ENCODE measurements at regions not wholly inside any gene's neighbourhood (a gene's known extent, or its start where the extent isn't known, plus 50 kb on each side); places are given as distances from the start of the nearest gene placed in this dataset.

- Mint-ChIP-seq H3K9me3 (no peaks in the 10 kb centered on the region), H3K4me3 (no peak overlapping the region), H3K27me3 (no peaks in the 10 kb centered on the region), H3K27ac (ENCODE audit: low read depth) (no peak overlapping the region), H3K36me3 (ENCODE audit: insufficient read depth) (no peaks in the 10 kb centered on the region), H3K4me1 (no peaks in the 10 kb centered on the region)
- DNase-seq (ENCODE audit: low spot score in 2 of 2) (no peak), ATAC-seq (replicated peaks; ENCODE audit: extremely low read depth, poor library complexity, severe bottlenecking) (no peak)
Observed at GRCh38 chr6:80454661-80455365, 348.3 kb downstream of the BCKDHB start.

- Mint-ChIP-seq H3K36me3 (ENCODE audit: insufficient read depth) (no peaks in the 10 kb centered on the region), H3K4me3 (no peak overlapping the region), H3K27ac (ENCODE audit: low read depth) (no peak overlapping the region), H3K27me3 (no peaks in the 10 kb centered on the region), H3K4me1 (no peaks in the 10 kb centered on the region), H3K9me3 (no peaks in the 10 kb centered on the region)
- DNase-seq (ENCODE audit: low spot score in 2 of 2) (no peak), ATAC-seq (replicated peaks; ENCODE audit: extremely low read depth, poor library complexity, severe bottlenecking) (no peak)
Observed at GRCh38 chr6:80454197-80454596, 347.7 kb downstream of the BCKDHB start.

- H3K9me3 Mint-ChIP-seq: no peaks in the 10 kb centered on the region
- H3K4me3 Mint-ChIP-seq: no peak overlapping the region
- H3K27ac Mint-ChIP-seq (ENCODE audit: low read depth): no peak overlapping the region
- no peak for DNase-seq (ENCODE audit: low spot score in 2 of 2)
- no peaks in the 10 kb centered on the region for H3K27me3 Mint-ChIP-seq
- H3K4me1 Mint-ChIP-seq: no peaks in the 10 kb centered on the region
- no peaks in the 10 kb centered on the region for H3K36me3 Mint-ChIP-seq (ENCODE audit: insufficient read depth)
- no peak for ATAC-seq (replicated peaks; ENCODE audit: extremely low read depth, poor library complexity, severe bottlenecking)
Observed at GRCh38 chr6:80449726-80450125, 343.3 kb downstream of the BCKDHB start.

GRCh38 chr6:80446454-80447045 lies 340.1 kb downstream of the BCKDHB start:
- DNase-seq (ENCODE audit: low spot score in 2 of 2) (no peak), ATAC-seq (replicated peaks; ENCODE audit: extremely low read depth, poor library complexity, severe bottlenecking) (no peak)
- Mint-ChIP-seq H3K27me3 (no peaks in the 10 kb centered on the region), H3K4me3 (no peak overlapping the region), H3K4me1 (no peaks in the 10 kb centered on the region), H3K36me3 (ENCODE audit: insufficient read depth) (no peaks in the 10 kb centered on the region), H3K9me3 (no peaks in the 10 kb centered on the region), H3K27ac (ENCODE audit: low read depth) (no peak overlapping the region)

- H3K4me1 Mint-ChIP-seq: no peaks in the 10 kb centered on the region
- H3K36me3 Mint-ChIP-seq (ENCODE audit: insufficient read depth): no peaks in the 10 kb centered on the region
Observed at GRCh38 chr6:80445751-80446150, 339.3 kb downstream of the BCKDHB start.

GRCh38 chr6:80442366-80442765 lies 335.9 kb downstream of the BCKDHB start:
- Mint-ChIP-seq H3K4me1 (no peaks in the 10 kb centered on the region), H3K4me3 (no peak overlapping the region), H3K36me3 (ENCODE audit: insufficient read depth) (no peaks in the 10 kb centered on the region), H3K27ac (ENCODE audit: low read depth) (no peak overlapping the region), H3K27me3 (no peaks in the 10 kb centered on the region), H3K9me3 (no peaks in the 10 kb centered on the region)
- no peak for DNase-seq (ENCODE audit: low spot score in 2 of 2)
- ATAC-seq (replicated peaks; ENCODE audit: extremely low read depth, poor library complexity, severe bottlenecking): no peak

More at GRCh38 chr6:80445751-80446150, 339.3 kb downstream of the BCKDHB start:
- no peak overlapping the region for H3K27ac Mint-ChIP-seq (ENCODE audit: low read depth)
- H3K4me3 Mint-ChIP-seq: no peak overlapping the region
- DNase-seq (ENCODE audit: low spot score in 2 of 2) (no peak), ATAC-seq (replicated peaks; ENCODE audit: extremely low read depth, poor library complexity, severe bottlenecking) (no peak)
- no peaks in the 10 kb centered on the region for H3K9me3 Mint-ChIP-seq
- H3K27me3 Mint-ChIP-seq: no peaks in the 10 kb centered on the region

GRCh38 chr6:80441131-80441530 lies 334.7 kb downstream of the BCKDHB start:
- no peak overlapping the region for H3K27ac Mint-ChIP-seq (ENCODE audit: low read depth)
- H3K4me3 Mint-ChIP-seq: no peak overlapping the region
- no peaks in the 10 kb centered on the region for H3K4me1 Mint-ChIP-seq
- H3K36me3 Mint-ChIP-seq (ENCODE audit: insufficient read depth): no peaks in the 10 kb centered on the region
- H3K27me3 Mint-ChIP-seq: no peaks in the 10 kb centered on the region
- ATAC-seq (replicated peaks; ENCODE audit: extremely low read depth, poor library complexity, severe bottlenecking) (no peak), DNase-seq (ENCODE audit: low spot score in 2 of 2) (no peak)
- H3K9me3 Mint-ChIP-seq: no peaks in the 10 kb centered on the region

- no peaks in the 10 kb centered on the region for H3K9me3 Mint-ChIP-seq
- no peak for ATAC-seq (replicated peaks; ENCODE audit: extremely low read depth, poor library complexity, severe bottlenecking)
- no peaks in the 10 kb centered on the region for H3K27me3 Mint-ChIP-seq
- H3K27ac Mint-ChIP-seq (ENCODE audit: low read depth): no peak overlapping the region
- H3K4me3 Mint-ChIP-seq: no peak overlapping the region
- DNase-seq (ENCODE audit: low spot score in 2 of 2): no peak
- no peaks in the 10 kb centered on the region for H3K4me1 Mint-ChIP-seq
- no peaks in the 10 kb centered on the region for H3K36me3 Mint-ChIP-seq (ENCODE audit: insufficient read depth)
Observed at GRCh38 chr6:80440496-80441115, 334.1 kb downstream of the BCKDHB start.

GRCh38 chr6:80439721-80440470 lies 333.4 kb downstream of the BCKDHB start:
- Mint-ChIP-seq H3K4me3 (no peak overlapping the region), H3K27me3 (no peaks in the 10 kb centered on the region), H3K4me1 (no peaks in the 10 kb centered on the region), H3K27ac (ENCODE audit: low read depth) (no peak overlapping the region), H3K36me3 (ENCODE audit: insufficient read depth) (no peaks in the 10 kb centered on the region), H3K9me3 (no peaks in the 10 kb centered on the region)
- ATAC-seq (replicated peaks; ENCODE audit: extremely low read depth, poor library complexity, severe bottlenecking): no peak
- no peak for DNase-seq (ENCODE audit: low spot score in 2 of 2)

- Mint-ChIP-seq H3K27me3 (no peaks in the 10 kb centered on the region), H3K4me1 (no peaks in the 10 kb centered on the region), H3K9me3 (no peaks in the 10 kb centered on the region), H3K4me3 (no peak overlapping the region), H3K36me3 (ENCODE audit: insufficient read depth) (no peaks in the 10 kb centered on the region), H3K27ac (ENCODE audit: low read depth) (no peak overlapping the region)
- DNase-seq (ENCODE audit: low spot score in 2 of 2): no peak
- no peak for ATAC-seq (replicated peaks; ENCODE audit: extremely low read depth, poor library complexity, severe bottlenecking)
Observed at GRCh38 chr6:80438772-80439171, 332.3 kb downstream of the BCKDHB start.

GRCh38 chr6:80437801-80438200 lies 331.3 kb downstream of the BCKDHB start:
- no peaks in the 10 kb centered on the region for H3K36me3 Mint-ChIP-seq (ENCODE audit: insufficient read depth)
- H3K27ac Mint-ChIP-seq (ENCODE audit: low read depth): no peak overlapping the region
- H3K4me3 Mint-ChIP-seq: no peak overlapping the region
- ATAC-seq (replicated peaks; ENCODE audit: extremely low read depth, poor library complexity, severe bottlenecking) (no peak), DNase-seq (ENCODE audit: low spot score in 2 of 2) (no peak)
- H3K27me3 Mint-ChIP-seq: no peaks in the 10 kb centered on the region
- no peaks in the 10 kb centered on the region for H3K4me1 Mint-ChIP-seq
- H3K9me3 Mint-ChIP-seq: no peaks in the 10 kb centered on the region

GRCh38 chr6:80437221-80437620 lies 330.8 kb downstream of the BCKDHB start:
- Mint-ChIP-seq H3K27me3 (no peaks in the 10 kb centered on the region), H3K27ac (ENCODE audit: low read depth) (no peak overlapping the region), H3K36me3 (ENCODE audit: insufficient read depth) (no peaks in the 10 kb centered on the region), H3K9me3 (peaks cover 4% of the 10 kb centered on the region), H3K4me1 (no peaks in the 10 kb centered on the region), H3K4me3 (no peak overlapping the region)
- ATAC-seq (replicated peaks; ENCODE audit: extremely low read depth, poor library complexity, severe bottlenecking) (no peak), DNase-seq (ENCODE audit: low spot score in 2 of 2) (no peak)

Data from central memory CD8-positive, alpha-beta T cell (primary cell).